Loucy (cell line): ENCODE measurements at regions not wholly inside any gene's neighbourhood (a gene's known extent, or its start where the extent isn't known, plus 50 kb on each side); places are given as distances from the start of the nearest gene placed in this dataset.

Experiments
- H2AFZ ChIP-seq: fragments of 200-600 bp; sonication (generic); 2 replicates; pipeline ENCODE4 v1.6.0; 2016; ENCODE audit warnings: antibody characterized with exemption, mild to moderate bottlenecking, low read length, moderate library complexity
- H3F3A ChIP-seq: fragments of 200-600 bp; 2 replicates; pipeline ENCODE4 v1.6.0; 2016; ENCODE audit warnings: antibody characterized with exemption, low read depth, mild to moderate bottlenecking
- H3K27me3 ChIP-seq: fragments of 200-600 bp; sonication (generic); 2 replicates; pipeline ENCODE4 v1.6.1; 2014; ENCODE audit warnings: low read length, mild to moderate bottlenecking; ENCODE audit not compliant: insufficient read depth, poor library complexity, severe bottlenecking
- H3K36me3 ChIP-seq: fragments of 200-600 bp; sonication (generic); 2 replicates; pipeline ENCODE4 v1.6.1; 2016; ENCODE audit warnings: low read length; ENCODE audit not compliant: insufficient read depth
- H3K4me1 ChIP-seq: fragments of 200-600 bp; sonication (generic); 2 replicates; pipeline ENCODE4 v1.5.1; 2014; ENCODE audit warnings: low read length, mild to moderate bottlenecking; ENCODE audit not compliant: insufficient read depth, poor library complexity, severe bottlenecking
- H3K4me2 ChIP-seq: fragments of 200-600 bp; sonication (generic); 2 replicates; pipeline ENCODE4 v1.6.0; 2014; ENCODE audit warnings: antibody characterized with exemption, low read length, low read depth, mild to moderate bottlenecking; ENCODE audit not compliant: poor library complexity, severe bottlenecking
- H3K4me3 ChIP-seq: fragments of 200-600 bp; sonication (generic); 2 replicates; pipeline ENCODE4 v1.5.1; 2014; ENCODE audit warnings: low read length, mild to moderate bottlenecking, mixed read lengths; ENCODE audit not compliant: poor library complexity, severe bottlenecking
- H3K79me2 ChIP-seq: fragments of 200-600 bp; sonication (generic); 2 replicates; pipeline ENCODE4 v1.6.1; 2014; ENCODE audit warnings: low read length; ENCODE audit not compliant: insufficient read depth
- H3K9ac ChIP-seq: fragments of 200-600 bp; sonication (generic); 2 replicates; pipeline ENCODE4 v1.6.0; 2014; ENCODE audit warnings: mild to moderate bottlenecking, low read depth, low read length, moderate library complexity; ENCODE audit not compliant: poor library complexity, severe bottlenecking
- H3K9me2 ChIP-seq: fragments of 200-600 bp; sonication (generic); replicated peaks from 2 replicates; pipeline ENCODE4 v1.6.1; 2016; ENCODE audit warnings: low read depth, low read length, mixed read lengths
- H3K9me3 ChIP-seq: fragments of 200-600 bp; sonication (generic); 2 replicates; pipeline ENCODE4 v1.6.1; 2014; ENCODE audit warnings: mild to moderate bottlenecking, antibody characterized with exemption, low read length, low read depth; ENCODE audit not compliant: insufficient read depth
- H4K20me1 ChIP-seq: fragments of 200-600 bp; sonication (generic); 2 replicates; pipeline ENCODE4 v1.6.0; 2014; ENCODE audit warnings: antibody characterized with exemption, low read length, mild to moderate bottlenecking; ENCODE audit not compliant: insufficient read depth, poor library complexity, severe bottlenecking
- EZH2phosphoT487 ChIP-seq: fragments of 200-600 bp; IDR thresholded peaks from 2 replicates; pipeline ENCODE4 v1.6.1; 2018; ENCODE audit warnings: antibody characterized with exemption, mild to moderate bottlenecking, moderate library complexity, borderline replicate concordance
- TF ChIP-seq, protein P1 (sequence below): fragments of 200-600 bp; sonication (generic); conservative IDR thresholded peaks from 2 replicates; pipeline ENCODE4 v1.5.1; 2014; ENCODE audit warnings: mild to moderate bottlenecking, antibody characterized with exemption, low read length

GRCh38 chr13:103299079-103299478 lies 232.9 kb upstream of the SLC10A2 start:
- H3K4me3 ChIP-seq: no peak overlapping the region
- no peaks in the 10 kb centered on the region for H3K79me2 ChIP-seq
- H3K4me2 ChIP-seq: no peak overlapping the region
- no peak overlapping the region for H3K9ac ChIP-seq
- H2AFZ ChIP-seq: no peak overlapping the region
- no peaks in the 10 kb centered on the region for H3F3A ChIP-seq
- no peaks in the 10 kb centered on the region for H3K4me1 ChIP-seq
- H3K27me3 ChIP-seq: no peaks in the 10 kb centered on the region
- no peaks in the 10 kb centered on the region for H3K9me2 ChIP-seq
- TF ChIP-seq EZH2phosphoT487: no peak
- TF ChIP-seq, protein P1, sequence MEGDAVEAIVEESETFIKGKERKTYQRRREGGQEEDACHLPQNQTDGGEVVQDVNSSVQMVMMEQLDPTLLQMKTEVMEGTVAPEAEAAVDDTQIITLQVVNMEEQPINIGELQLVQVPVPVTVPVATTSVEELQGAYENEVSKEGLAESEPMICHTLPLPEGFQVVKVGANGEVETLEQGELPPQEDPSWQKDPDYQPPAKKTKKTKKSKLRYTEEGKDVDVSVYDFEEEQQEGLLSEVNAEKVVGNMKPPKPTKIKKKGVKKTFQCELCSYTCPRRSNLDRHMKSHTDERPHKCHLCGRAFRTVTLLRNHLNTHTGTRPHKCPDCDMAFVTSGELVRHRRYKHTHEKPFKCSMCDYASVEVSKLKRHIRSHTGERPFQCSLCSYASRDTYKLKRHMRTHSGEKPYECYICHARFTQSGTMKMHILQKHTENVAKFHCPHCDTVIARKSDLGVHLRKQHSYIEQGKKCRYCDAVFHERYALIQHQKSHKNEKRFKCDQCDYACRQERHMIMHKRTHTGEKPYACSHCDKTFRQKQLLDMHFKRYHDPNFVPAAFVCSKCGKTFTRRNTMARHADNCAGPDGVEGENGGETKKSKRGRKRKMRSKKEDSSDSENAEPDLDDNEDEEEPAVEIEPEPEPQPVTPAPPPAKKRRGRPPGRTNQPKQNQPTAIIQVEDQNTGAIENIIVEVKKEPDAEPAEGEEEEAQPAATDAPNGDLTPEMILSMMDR: no peak
- no peaks in the 10 kb centered on the region for H3K9me3 ChIP-seq
- no peaks in the 10 kb centered on the region for H4K20me1 ChIP-seq
- H3K36me3 ChIP-seq: no peaks in the 10 kb centered on the region

DNA sequence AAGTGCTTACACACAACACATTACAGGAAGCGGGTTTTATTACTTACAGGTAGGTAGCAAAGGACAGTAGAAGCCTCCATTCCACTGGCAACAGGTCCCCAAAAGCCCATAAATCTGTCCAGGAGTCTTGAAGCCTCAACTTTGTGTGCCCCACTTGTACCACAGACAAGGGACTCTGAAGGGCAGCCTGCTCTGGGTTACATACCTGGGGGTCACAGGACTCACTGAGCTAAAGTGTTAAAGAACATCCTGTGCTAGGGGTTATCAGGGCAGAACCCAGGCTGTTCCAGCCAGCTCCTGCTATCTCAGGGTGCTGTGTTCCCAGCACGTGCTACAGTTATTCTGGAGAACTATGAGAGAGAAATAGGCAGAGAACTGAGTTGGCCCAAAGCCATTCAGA lies 230.9 kb upstream of the SLC10A2 start:
- H3K4me3 ChIP-seq: no peak overlapping the region
- H2AFZ ChIP-seq: no peak overlapping the region
- H3K4me1 ChIP-seq: no peaks in the 10 kb centered on the region
- H3K9ac ChIP-seq: no peak overlapping the region
- H3K9me2 ChIP-seq: no peaks in the 10 kb centered on the region
- H3F3A ChIP-seq: no peaks in the 10 kb centered on the region
- no peak overlapping the region for H3K4me2 ChIP-seq
- TF ChIP-seq, protein P1: no peak
- no peak for TF ChIP-seq EZH2phosphoT487
- no peaks in the 10 kb centered on the region for H3K27me3 ChIP-seq
- no peaks in the 10 kb centered on the region for H3K36me3 ChIP-seq
- H3K79me2 ChIP-seq: no peaks in the 10 kb centered on the region
- H4K20me1 ChIP-seq: no peaks in the 10 kb centered on the region
- H3K9me3 ChIP-seq: no peaks in the 10 kb centered on the region

GRCh38 chr13:103291798-103292572 lies 225.8 kb upstream of the SLC10A2 start:
- Histone ChIP-seq H3K9ac (no peak overlapping the region), H3K79me2 (no peaks in the 10 kb centered on the region), H4K20me1 (no peaks in the 10 kb centered on the region), H3K4me1 (no peaks in the 10 kb centered on the region), H3K9me3 (no peaks in the 10 kb centered on the region), H3K36me3 (no peaks in the 10 kb centered on the region), H3K4me2 (no peak overlapping the region), H3K4me3 (no peak overlapping the region), H3K9me2 (no peaks in the 10 kb centered on the region), H2AFZ (no peak overlapping the region), H3F3A (no peaks in the 10 kb centered on the region), H3K27me3 (no peaks in the 10 kb centered on the region)
- TF ChIP-seq EZH2phosphoT487: no peak
- TF ChIP-seq, protein P1: no peak
